HepG2 (cell line): ENCODE measurements at regions not wholly inside any gene's neighbourhood (a gene's known extent, or its start where the extent isn't known, plus 50 kb on each side); places are given as distances from the start of the nearest gene placed in this dataset.

Experiments
- ATAC-seq: fragments of 200-7000 bp; cut with Tn5 transposase; 3 replicates; pipeline ENCODE4 v1.9.1; 2020; ENCODE audit warnings: mild to moderate bottlenecking, moderate library complexity
- BruUV-seq: library from RNA; stranded (reverse); fragments of 400-500 nt; replicated peaks from 2 replicates; lab custom pipeline; 2021; lab: Mats Ljungman, UMichigan
- CTCF ChIA-PET: fragments of 300-600 bp; formaldehyde crosslinking; extraction: SDS; loops from one replicate; lab custom pipeline; 2021; ENCODE audit warnings: low total read pairs, inconsistent platforms, low intra/inter-chr PET ratio; lab: Yijun Ruan, JAX
- POLR2A ChIA-PET: fragments of 350-600 bp; sonication (Branson Sonifier 250); formaldehyde crosslinking; loops from one replicate; lab custom pipeline; 2020; ENCODE audit warnings: antibody characterized with exemption, inconsistent platforms; lab: Yijun Ruan, JAX
- DNase-seq: peaks from one replicate; pipeline ENCODE4 v3.0.0-alpha.2; 2015; ENCODE audit warnings: low spot score
- FAIRE-seq: peaks from 3 replicates; lab custom pipeline; 2011; peaks lifted over from hg19 to GRCh38; lab: Jason Lieb, UNC
- H2AFZ ChIP-seq: one replicate; pipeline ENCODE4 v1.6.1; 2011; ENCODE audit warnings: low read length, inconsistent platforms
- H3K27ac ChIP-seq: fragments of 300-600 bp; 3 replicates; pipeline ENCODE4 v1.8.0; 2011; ENCODE audit warnings: mixed run types, mild to moderate bottlenecking, mixed read lengths, low read length, inconsistent platforms; ENCODE audit not compliant: insufficient read depth; ENCODE audit errors: extremely low read length
- H3K27me3 ChIP-seq, 2 experiments: fragments of 200-600 bp in 1 of 2; 2 replicates in 1 of 2; 3 replicates in 1 of 2; pipeline versions ENCODE4 v1.6.0 to v1.8.0; 2011; ENCODE audit warnings: low read length in 2 of 2, mild to moderate bottlenecking in 2 of 2, moderate library complexity in 2 of 2, inconsistent platforms in 1 of 2; ENCODE audit not compliant: insufficient read depth in 2 of 2, control insufficient read depth in 1 of 2
- H3K36me3 ChIP-seq, 2 experiments: fragments of 200-600 bp in 1 of 2; replicated peaks in 1 of 2; 2 replicates in 1 of 2; 3 replicates in 1 of 2; pipeline versions ENCODE4 v1.5.1 to v1.8.0; 2011; ENCODE audit warnings: low read length in 2 of 2, inconsistent platforms in 1 of 2; ENCODE audit not compliant: insufficient read depth in 2 of 2, control insufficient read depth in 1 of 2
- H3K4me1 ChIP-seq: 2 replicates; pipeline ENCODE4 v1.5.1; 2012; ENCODE audit warnings: low read length, inconsistent platforms; ENCODE audit not compliant: insufficient read depth
- H3K4me2 ChIP-seq: 2 replicates; pipeline ENCODE4 v1.6.0; 2011; ENCODE audit warnings: low read depth, low read length, inconsistent platforms
- H3K4me3 ChIP-seq, 3 experiments: fragments of 200-600 bp in 1 of 3; sonication (generic), shearing (Covaris generic) in 1 of 3; replicated peaks in 1 of 3; 2 replicates each; pipeline ENCODE4 v1.5.1; 2011 to 2016; ENCODE audit warnings: low read length in 3 of 3, inconsistent platforms in 2 of 3, low read depth in 2 of 3, mild to moderate bottlenecking in 2 of 3, control low read depth in 1 of 3, mixed read lengths in 1 of 3; ENCODE audit not compliant: insufficient read depth in 1 of 3
- H3K79me2 ChIP-seq: one replicate; pipeline ENCODE4 v1.6.1; 2011; ENCODE audit warnings: low read length, inconsistent platforms; ENCODE audit not compliant: insufficient read depth
- H3K9ac ChIP-seq: 2 replicates; pipeline ENCODE4 v1.6.0; 2011; ENCODE audit warnings: mild to moderate bottlenecking, low read depth, low read length, inconsistent platforms; ENCODE audit not compliant: insufficient read depth
- H3K9me3 ChIP-seq: 2 replicates; pipeline ENCODE4 v1.5.1; 2012; ENCODE audit warnings: mild to moderate bottlenecking, low read length
- H4K20me1 ChIP-seq: 2 replicates; pipeline ENCODE4 v1.6.0; 2011; ENCODE audit warnings: inconsistent platforms, mild to moderate bottlenecking, low read length, moderate library complexity; ENCODE audit not compliant: insufficient read depth
- GABPB1 ChIP-seq: IDR thresholded peaks from 2 replicates; pipeline ENCODE4 v1.6.1; 2016; ENCODE audit warnings: mild to moderate bottlenecking, missing genetic modification reagents, moderate library complexity, missing compliant biosample characterization
- HNF1B ChIP-seq: sonication (generic); formaldehyde crosslinking; IDR thresholded peaks from 2 replicates; pipeline ENCODE4 v1.5.1; 2020; ENCODE audit warnings: mild to moderate bottlenecking, moderate library complexity, missing genetic modification reagents
- KAT2B ChIP-seq: fragments of 150-350 bp; IDR thresholded peaks from 2 replicates; pipeline ENCODE4 v1.6.1; 2014; ENCODE audit warnings: low read depth, low read length, borderline replicate concordance
- MED8 ChIP-seq: sonication (generic); formaldehyde crosslinking; IDR thresholded peaks from 2 replicates; pipeline ENCODE4 v1.8.1; 2023; ENCODE audit warnings: mild to moderate bottlenecking, missing genetic modification reagents; ENCODE audit not compliant: insufficient replicate concordance
- MIER2 ChIP-seq: IDR thresholded peaks from 2 replicates; pipeline ENCODE4 v1.6.1; 2016; ENCODE audit warnings: missing biosample characterization, missing genetic modification reagents
- MYC ChIP-seq: sonication (generic); formaldehyde crosslinking; IDR thresholded peaks from 2 replicates; pipeline ENCODE4 v1.9.0; 2021; ENCODE audit warnings: missing genetic modification reagents, borderline replicate concordance
- PAX8 ChIP-seq: sonication (generic); formaldehyde crosslinking; IDR thresholded peaks from 2 replicates; pipeline ENCODE4 v1.8.0; 2022; ENCODE audit warnings: mild to moderate bottlenecking, missing genetic modification reagents, borderline replicate concordance
- POLR2AphosphoS5 ChIP-seq: IDR thresholded peaks from 2 replicates; pipeline ENCODE4 v1.6.1; 2012; ENCODE audit warnings: low read depth, low read length
- RBFOX2 ChIP-seq: fragments of 200-400 bp; formaldehyde crosslinking; IDR thresholded peaks from 2 replicates; pipeline ENCODE4 v1.6.1; 2017; ENCODE audit warnings: low read depth, mild to moderate bottlenecking, low read length
- REL ChIP-seq: sonication (generic); formaldehyde crosslinking; conservative IDR thresholded peaks from 2 replicates; pipeline ENCODE4 v1.8.0; 2022; ENCODE audit warnings: mild to moderate bottlenecking, missing genetic modification reagents, moderate library complexity
- SMARCC2 ChIP-seq: fragments of 450-650 bp; IDR thresholded peaks from 2 replicates; pipeline ENCODE4 v1.6.1; 2017; ENCODE audit warnings: antibody characterized with exemption, mild to moderate bottlenecking
- SMC3 ChIP-seq: IDR thresholded peaks from 2 replicates; pipeline ENCODE4 v1.6.1; 2011; ENCODE audit warnings: low read length, improper control_type of control experiment
- SRY ChIP-seq: sonication (generic); formaldehyde crosslinking; IDR thresholded peaks from 2 replicates; pipeline ENCODE4 v1.8.0; 2022; ENCODE audit warnings: mild to moderate bottlenecking, missing genetic modification reagents
- ZNF329 ChIP-seq: sonication (generic); formaldehyde crosslinking; IDR thresholded peaks from 2 replicates; pipeline ENCODE4 v1.9.0; 2021; ENCODE audit warnings: low read depth, mild to moderate bottlenecking, missing genetic modification reagents
- ZNF781 ChIP-seq: sonication (generic); formaldehyde crosslinking; IDR thresholded peaks from 2 replicates; pipeline ENCODE4 v1.5.1; 2020; ENCODE audit warnings: borderline replicate concordance, mild to moderate bottlenecking, missing genetic modification reagents; ENCODE audit errors: not compliant biosample characterization
- WGBS: methylation state at CpG from one replicate; pipeline ENCODE4 v1.1.6; 2017; ENCODE audit warnings: low lambda C conversion rate; 5-methylcytosine and 5-hydroxymethylcytosine counted together
- in situ Hi-C: cut with HindIII; loops from 2 replicates; pipeline ENCODE4 v1.10.0; 2017; ENCODE audit warnings: low pct_unique_long_range_greater_than_20kb; ENCODE audit not compliant: extremely low pct_ligation_motif_present
- intact Hi-C: fragments of 100-400 bp; cut with micrococcal nuclease; formaldehyde crosslinking; loops from one replicate; pipeline ENCODE4 v1.10.0; 2022; ENCODE audit not compliant: unreplicated experiment

DNA sequence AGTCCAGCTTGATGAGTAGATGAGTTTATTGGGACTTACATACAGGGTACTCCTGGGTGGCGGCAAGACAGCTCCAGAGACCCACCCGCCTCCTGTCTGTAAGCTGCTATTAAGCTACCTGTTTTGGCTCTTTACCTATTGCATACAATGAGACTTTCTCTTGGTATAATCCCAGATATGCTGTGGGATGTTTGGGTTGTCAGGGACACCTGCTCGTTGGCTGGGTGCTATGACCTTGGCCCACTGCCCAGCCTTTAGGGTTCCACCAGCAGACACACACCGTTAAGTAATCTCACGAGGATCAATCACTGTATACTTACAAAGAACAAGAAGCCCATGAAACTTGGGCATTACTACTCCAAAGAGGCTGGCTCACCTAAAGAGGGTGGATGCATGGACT lies 116.4 kb downstream of the NPIPB5 start:
- no TSS peak for BruUV-seq
- no peak for ATAC-seq
- ChIA-PET POLR2A (no interaction called here), CTCF (no interaction called here)
- FAIRE-seq: no peak
- Histone ChIP-seq H3K79me2 (no peaks in the 10 kb centered on the region), H3K4me1 (no peaks in the 10 kb centered on the region), H3K27me3 (peaks cover 4 to 57% of the 10 kb centered on the region in 2 experiments; a peak in 2 of 5 replicates), H3K4me3 (no peak overlapping the region), H3K9ac (no peak overlapping the region), H4K20me1 (no peaks in the 10 kb centered on the region), H3K4me2 (no peak overlapping the region), H3K9me3 (no peaks in the 10 kb centered on the region), H3K27ac (no peak overlapping the region), H2AFZ (no peak overlapping the region), H3K36me3 (no peaks in the 10 kb centered on the region)
- WGBS: 16% methylated on average over 5 of the region's 5 CpGs
- in situ Hi-C loops (no loop called here), intact Hi-C loops (no loop called here)
- no peak for DNase-seq
- TF ChIP-seq MIER2 (CRISPR knock-in tag): no peak
- TF ChIP-seq RBFOX2: no peak
- no peak for TF ChIP-seq SMARCC2
- no peak for TF ChIP-seq MYC (CRISPR knock-in tag)
- TF ChIP-seq REL (CRISPR knock-in tag): no peak
- TF ChIP-seq KAT2B: 0 out of 2 replicates have a peak, but pooled peaks have one; percentile 0
- TF ChIP-seq PAX8: no peak
- 0 out of 2 replicates have a peak, but pooled peaks have one; percentile 16 for TF ChIP-seq HNF1B (CRISPR knock-in tag)
- TF ChIP-seq MED8: peak; percentile 25
- TF ChIP-seq POLR2AphosphoS5: no peak
- TF ChIP-seq SRY (CRISPR knock-in tag): no peak
- TF ChIP-seq GABPB1 (CRISPR knock-in tag): no peak
- TF ChIP-seq ZNF781: peak; percentile 34
- TF ChIP-seq SMC3: no peak
- no peak for TF ChIP-seq ZNF329 (CRISPR knock-in tag)
